Gastrocnemius medialis (tissue), 4 donors: ENCODE measurements at regions not wholly inside any gene's neighbourhood (a gene's known extent, or its start where the extent isn't known, plus 50 kb on each side); places are given as distances from the start of the nearest gene placed in this dataset.

Experiments
- ATAC-seq, 2 donors: fragments of 150-250 bp; one replicate each; pipeline ENCODE4 v1.9.1; 2016
- DNase-seq, 2 donors: peaks; one replicate each; pipeline ENCODE4 v3.0.0-alpha.2; 2019
- H3K27ac ChIP-seq, 4 donors: fragments of 200-600 bp; sonication (generic); 1 replicate in 1 of 4; 2 replicates in 3 of 4; pipeline ENCODE4 v1.5.1; 2016 to 2018; ENCODE audit warnings: mild to moderate bottlenecking in 2 of 4, moderate library complexity in 1 of 4
- H3K27me3 ChIP-seq, 3 donors: fragments of 200-600 bp; sonication (generic) in 2 of 3; 1 replicate in 1 of 3; 2 replicates in 2 of 3; pipeline versions ENCODE4 v1.5.1 to v1.6.0; 2016 to 2019; ENCODE audit warnings: mild to moderate bottlenecking in 1 of 3, moderate library complexity in 1 of 3
- H3K36me3 ChIP-seq, 2 donors: fragments of 200-600 bp; sonication (generic) in 1 of 2; one replicate each; pipeline ENCODE4 v1.5.1; 2017 to 2018
- H3K4me1 ChIP-seq, 2 donors: fragments of 200-600 bp; sonication (generic) in 1 of 2; one replicate each; pipeline ENCODE4 v1.5.1; 2016 to 2017; ENCODE audit warnings: mild to moderate bottlenecking in 2 of 2
- H3K4me3 ChIP-seq, 4 donors: fragments of 200-600 bp; sonication (generic) in 3 of 4; 1 replicate in 1 of 4; 2 replicates in 3 of 4; pipeline ENCODE4 v1.5.1; 2016 to 2019; ENCODE audit warnings: mild to moderate bottlenecking in 2 of 4
- H3K9me3 ChIP-seq, 3 donors: fragments of 200-600 bp; sonication (generic) in 2 of 3; 1 replicate in 1 of 3; 2 replicates in 2 of 3; pipeline ENCODE4 v1.5.1; 2016 to 2019
- CTCF ChIP-seq, 5 experiments: fragments of 450-650 bp in 3 of 5; fragments of 200-600 bp in 2 of 5; sonication (generic) in 2 of 5; IDR thresholded peaks in 4 of 5; conservative IDR thresholded peaks in 1 of 5; 1 replicate in 4 of 5; 2 replicates in 1 of 5; pipeline ENCODE4 v1.5.1; 2016 to 2019; ENCODE audit warnings: antibody characterized with exemption in 5 of 5, mild to moderate bottlenecking in 3 of 5, moderate library complexity in 3 of 5
- POLR2A ChIP-seq, 2 donors: fragments of 450-650 bp; IDR thresholded peaks; one replicate each; pipeline ENCODE4 v1.6.1; 2017; ENCODE audit warnings: antibody characterized with exemption in 2 of 2, mild to moderate bottlenecking in 2 of 2, moderate library complexity in 2 of 2
- in situ Hi-C, 4 donors: fragments of 200-750 bp; cut with MboI; loops; one replicate each; pipeline versions ENCODE4 v1.15.0 to v1.8.0; 2017; ENCODE audit warnings: low sequenced_read_pairs in 4 of 4
- intact Hi-C: fragments of 100-400 bp; cut with DNase I; formaldehyde crosslinking; loops from one replicate; pipeline ENCODE4 v1.15.1; 2023; ENCODE audit warnings: low total_unique reads

GRCh38 chr21:21622460-21623234, 624.4 kb downstream of the NCAM2 start:
- DNase-seq (no peak), ATAC-seq (no peak)
- H3K4me3 ChIP-seq, result no peak overlapping the region
- in situ Hi-C loops (no loop called here), intact Hi-C loops (no loop called here)
- H3K27ac ChIP-seq, result no peak overlapping the region
- H3K9me3 ChIP-seq, result no peaks in the 10 kb centered on the region
- H3K27me3 ChIP-seq, result no peaks in the 10 kb centered on the region
- no peaks in the 10 kb centered on the region for H3K4me1 ChIP-seq
- TF ChIP-seq CTCF (IDR thresholded peaks at IDR 0.05 in 4 of 5, conservative IDR thresholded peaks at IDR 0.05 in 1 of 5) (no peak), POLR2A (IDR thresholded peaks at IDR 0.05) (no peak)
- no peaks in the 10 kb centered on the region for H3K36me3 ChIP-seq

- intact Hi-C loops, result no loop called here
- in situ Hi-C loops, result no loop called here
- no peak for ATAC-seq
Measured at GRCh38 chr21:21624674-21625073, 626.5 kb downstream of the NCAM2 start.

GRCh38 chr21:21631961-21632360, 633.8 kb downstream of the NCAM2 start:
- TF ChIP-seq POLR2A (IDR thresholded peaks at IDR 0.05) (no peak), CTCF (IDR thresholded peaks at IDR 0.05 in 4 of 5, conservative IDR thresholded peaks at IDR 0.05 in 1 of 5) (no peak)
- Histone ChIP-seq H3K4me3 (no peak overlapping the region), H3K36me3 (no peaks in the 10 kb centered on the region), H3K27ac (no peak overlapping the region), H3K9me3 (no peaks in the 10 kb centered on the region), H3K27me3 (no peaks in the 10 kb centered on the region), H3K4me1 (no peaks in the 10 kb centered on the region)
- ATAC-seq (no peak), DNase-seq (no peak)
- intact Hi-C loops, result no loop called here
- in situ Hi-C loops, result no loop called here

More at GRCh38 chr21:21624674-21625073, 626.5 kb downstream of the NCAM2 start:
- Histone ChIP-seq H3K27ac (no peak overlapping the region), H3K4me3 (no peak overlapping the region), H3K36me3 (no peaks in the 10 kb centered on the region), H3K27me3 (no peaks in the 10 kb centered on the region), H3K4me1 (no peaks in the 10 kb centered on the region), H3K9me3 (no peaks in the 10 kb centered on the region)
- no peak for TF ChIP-seq CTCF (IDR thresholded peaks at IDR 0.05 in 4 of 5, conservative IDR thresholded peaks at IDR 0.05 in 1 of 5)
- TF ChIP-seq POLR2A (IDR thresholded peaks at IDR 0.05), result no peak
- DNase-seq, result no peak

GRCh38 chr21:21632926-21633325, 634.7 kb downstream of the NCAM2 start:
- in situ Hi-C loops, result no loop called here
- TF ChIP-seq POLR2A (IDR thresholded peaks at IDR 0.05), result no peak
- TF ChIP-seq CTCF (IDR thresholded peaks at IDR 0.05 in 4 of 5, conservative IDR thresholded peaks at IDR 0.05 in 1 of 5), result no peak
- ATAC-seq, result no peak

GRCh38 chr21:21661741-21662140, 663.5 kb downstream of the NCAM2 start:
- in situ Hi-C loops, result no loop called here
- TF ChIP-seq CTCF (IDR thresholded peaks at IDR 0.05 in 4 of 5, conservative IDR thresholded peaks at IDR 0.05 in 1 of 5), result no peak
- TF ChIP-seq POLR2A (IDR thresholded peaks at IDR 0.05), result no peak
- no peak for DNase-seq

More at GRCh38 chr21:21632926-21633325, 634.7 kb downstream of the NCAM2 start:
- intact Hi-C loops, result no loop called here
- H3K27me3 ChIP-seq, result no peaks in the 10 kb centered on the region
- H3K27ac ChIP-seq, result no peak overlapping the region
- DNase-seq, result no peak
- H3K9me3 ChIP-seq, result no peaks in the 10 kb centered on the region
- H3K36me3 ChIP-seq, result no peaks in the 10 kb centered on the region
- H3K4me1 ChIP-seq, result no peaks in the 10 kb centered on the region
- no peak overlapping the region for H3K4me3 ChIP-seq

More at GRCh38 chr21:21661741-21662140, 663.5 kb downstream of the NCAM2 start:
- intact Hi-C loops, result no loop called here
- Histone ChIP-seq H3K27me3 (no peaks in the 10 kb centered on the region), H3K4me3 (no peak overlapping the region), H3K36me3 (no peaks in the 10 kb centered on the region), H3K27ac (no peak overlapping the region), H3K4me1 (no peaks in the 10 kb centered on the region), H3K9me3 (no peaks in the 10 kb centered on the region)
- no peak for ATAC-seq
